Mucosa of gallbladder (tissue), 1 donor: ENCODE measurements at regions not wholly inside any gene's neighbourhood (a gene's known extent, or its start where the extent isn't known, plus 50 kb on each side); places are given as distances from the start of the nearest gene placed in this dataset.
"Not testable (repeated sequence)": the region's sequence is repeated elsewhere in the genome, so short reads cannot be mapped to it uniquely, and the experiment has no call there.

ENCODE experiments used
- DNase-seq: peaks from one replicate; pipeline ENCODE4 v3.0.0-alpha.2; 2020; ENCODE audit warnings: low spot score
- donor health status: DM: no; HTN: no; CAD: no.

GRCh38 chr6:25181923-25182322 lies 97.3 kb upstream of the CARMIL1 start:
- no peak for DNase-seq

- DNase-seq = no peak
These were observed 92.3 kb upstream of the CARMIL1 start for GRCh38 chr6:25186919-25187318.

DNA sequence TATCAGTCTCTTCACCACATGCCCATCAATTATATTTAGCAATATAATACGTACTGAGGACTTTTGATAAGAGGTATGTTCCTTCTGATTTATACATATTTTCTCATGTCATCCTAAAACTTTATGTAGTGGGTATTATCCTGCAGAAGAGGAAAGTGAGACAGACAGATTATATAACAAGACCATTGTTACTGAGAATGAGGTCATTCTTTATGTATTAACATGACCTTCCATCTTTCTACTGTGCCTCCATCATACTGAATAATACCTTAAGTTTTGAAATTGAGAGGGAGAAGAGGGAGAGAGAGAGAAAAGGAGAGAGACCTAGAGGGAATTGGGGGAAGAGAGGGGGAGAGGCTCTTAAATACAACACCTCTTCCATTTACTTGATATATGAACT lies 90.9 kb upstream of the CARMIL1 start:
- DNase-seq = no peak

DNA sequence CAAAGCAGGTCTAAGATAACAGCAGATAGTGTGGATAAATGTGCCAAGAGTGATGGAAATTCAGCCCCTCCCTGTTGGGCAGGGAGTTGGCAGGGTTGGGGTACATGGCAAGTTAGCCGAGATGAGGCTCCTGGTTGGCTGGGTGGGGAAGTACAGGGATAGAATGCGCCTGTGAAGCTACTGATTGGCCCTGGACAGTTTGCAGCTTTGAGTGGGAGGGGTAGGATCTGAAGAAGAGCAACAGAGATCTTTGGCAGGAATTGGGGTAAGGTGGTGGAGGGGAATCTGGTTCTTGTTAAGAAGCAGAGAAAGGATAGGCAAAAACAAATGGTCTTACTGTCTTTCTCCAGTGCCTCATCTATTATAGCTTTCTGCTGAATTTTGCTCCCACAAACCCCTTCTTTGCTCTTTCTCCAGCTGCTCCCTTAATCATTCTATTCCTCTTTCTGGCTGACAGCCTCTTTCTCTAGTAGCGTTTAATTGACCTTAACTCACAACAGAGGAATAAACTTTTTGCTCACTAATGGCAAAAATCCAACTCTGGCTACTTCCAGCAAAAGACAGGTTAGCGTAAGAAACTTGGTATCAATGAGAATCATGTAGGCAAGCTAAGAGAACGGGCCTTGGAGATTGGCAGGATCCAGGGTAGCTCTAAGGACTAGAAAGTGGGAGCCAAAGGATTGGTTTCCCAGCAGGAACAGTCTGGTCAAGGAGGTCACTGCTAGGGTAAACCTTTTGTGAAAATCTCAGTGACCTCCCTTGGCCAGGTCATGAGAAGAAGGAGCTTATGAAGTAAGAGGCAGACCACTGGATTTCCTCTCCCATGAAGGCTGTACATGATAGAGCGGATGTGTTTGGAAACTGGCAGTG lies 86.3 kb upstream of the CARMIL1 start:
- peak; percentile 20 for DNase-seq

DNA sequence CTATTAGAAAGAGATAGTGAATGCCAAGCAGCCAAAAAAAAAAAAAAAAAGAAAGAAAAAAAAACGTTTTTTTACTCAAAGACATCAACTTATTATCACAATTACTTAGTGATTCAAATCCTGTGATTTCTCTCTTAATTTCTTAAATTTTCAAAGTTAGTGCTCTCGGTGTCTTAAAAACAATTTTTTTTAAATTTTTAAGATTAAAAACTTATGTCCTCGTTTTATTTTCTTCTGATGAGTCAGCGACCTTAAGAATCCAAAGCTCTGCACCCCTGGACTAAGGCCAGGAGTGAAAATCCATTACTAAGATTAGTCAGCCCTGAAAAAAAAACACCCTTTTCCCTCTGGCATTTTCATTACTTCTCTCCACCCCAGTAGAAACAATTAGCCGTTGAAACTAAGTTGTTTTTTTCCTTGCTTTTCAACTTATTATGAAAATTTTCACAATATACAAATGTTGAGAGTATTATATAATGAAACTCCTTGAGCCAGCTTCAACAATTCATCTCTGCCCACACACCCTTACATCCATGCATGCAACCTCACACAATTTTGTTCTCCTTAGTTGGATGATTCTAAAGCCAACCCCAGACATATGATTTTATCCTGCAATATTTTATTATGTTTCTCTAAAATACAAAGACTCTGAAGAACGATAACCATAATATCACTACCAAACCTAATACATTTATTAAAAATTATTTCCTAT lies 85.6 kb upstream of the CARMIL1 start:
- peak; percentile 56 for DNase-seq

DNA sequence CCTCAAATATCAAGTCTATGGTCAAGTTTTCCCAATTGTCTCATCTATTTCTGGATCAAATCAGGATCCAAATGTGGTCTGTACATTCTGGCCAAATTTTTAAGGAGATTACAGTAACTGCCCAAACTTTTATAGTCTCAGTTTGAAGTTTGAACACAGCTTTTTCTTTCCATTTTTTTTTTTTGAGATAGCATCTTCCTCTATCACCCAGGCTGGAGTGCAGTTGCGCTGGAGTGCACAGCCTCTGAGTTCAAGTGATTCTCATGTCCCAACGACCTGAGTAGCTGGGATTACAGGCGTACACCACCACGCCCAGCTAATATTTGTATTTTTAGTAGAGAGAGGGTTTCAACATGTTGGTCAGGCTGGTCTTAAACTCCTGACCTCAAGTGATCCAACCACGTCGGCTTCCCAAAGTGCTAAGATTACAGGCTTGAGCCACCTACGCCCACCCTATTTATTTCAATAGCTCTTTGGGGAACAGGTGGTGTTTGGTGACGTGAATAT lies 84.9 kb upstream of the CARMIL1 start:
- DNase-seq = no peak

DNA sequence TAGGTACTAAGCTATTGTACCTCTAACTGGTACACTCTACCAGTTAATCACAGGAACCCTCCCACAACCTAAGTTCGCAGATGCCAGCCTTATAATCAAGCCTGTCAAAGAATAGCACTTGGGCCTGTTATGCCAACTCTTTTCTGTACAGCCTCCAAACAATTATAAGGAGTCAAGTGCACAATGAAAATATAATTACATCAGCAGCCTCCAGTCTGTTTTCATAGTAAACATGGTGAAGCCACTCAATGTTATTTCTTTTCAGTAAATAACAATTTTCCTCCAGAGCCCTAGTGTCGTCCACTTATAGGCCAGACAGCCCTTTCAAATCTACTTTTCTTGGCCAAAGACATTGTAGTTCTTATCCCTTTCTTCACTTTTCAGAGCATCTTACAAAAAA lies 82.7 kb upstream of the CARMIL1 start:
- DNase-seq = no peak

DNA sequence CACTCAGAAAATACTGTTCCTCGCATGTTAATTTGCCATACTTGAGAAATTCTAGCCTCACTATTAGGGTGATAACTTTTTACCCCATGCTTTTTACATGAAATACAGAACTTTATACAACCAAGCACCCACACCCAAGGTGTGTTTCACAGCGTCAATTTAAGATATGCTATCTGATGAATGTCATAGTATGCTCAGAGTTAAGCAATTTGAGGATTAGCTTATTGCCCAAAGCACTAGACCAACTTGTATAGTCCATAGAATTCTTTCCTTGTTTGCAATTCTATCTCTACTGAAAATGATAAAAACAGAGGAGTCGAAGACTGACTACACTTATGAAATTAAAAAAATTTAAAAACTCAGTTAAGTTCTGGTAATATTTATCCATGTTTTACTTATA lies 82.1 kb upstream of the CARMIL1 start:
- DNase-seq = no peak

GRCh38 chr6:25199544-25199943 lies 79.6 kb upstream of the CARMIL1 start:
- DNase-seq = no peak

GRCh38 chr6:25202504-25202903 lies 76.7 kb upstream of the CARMIL1 start:
- DNase-seq = no peak

GRCh38 chr6:25205629-25206028 lies 73.5 kb upstream of the CARMIL1 start:
- no peak for DNase-seq

GRCh38 chr6:25207453-25208155 lies 71.6 kb upstream of the CARMIL1 start:
- not testable (repeated sequence) for DNase-seq

DNA sequence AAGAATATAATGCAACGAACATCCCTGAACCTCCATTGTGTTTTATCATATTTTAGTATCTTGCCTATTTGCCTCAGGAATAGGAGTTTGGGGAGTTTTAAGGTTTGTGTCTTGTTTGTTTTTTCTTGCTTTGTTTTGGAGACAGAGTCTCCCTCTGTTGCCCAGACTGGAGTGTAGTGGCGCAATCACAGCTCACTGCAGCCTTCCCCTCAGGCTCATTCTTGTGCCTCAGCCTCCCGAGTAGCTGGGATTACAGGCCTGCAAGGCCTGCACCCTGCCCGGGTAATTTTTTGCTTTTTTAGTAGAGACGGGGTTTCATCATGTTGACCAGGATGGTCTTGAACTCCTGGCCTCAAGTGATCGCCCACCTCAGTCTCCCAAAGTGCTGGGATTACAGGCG lies 63.3 kb upstream of the CARMIL1 start:
- DNase-seq = no peak

- no peak for DNase-seq
These were observed 61.9 kb upstream of the CARMIL1 start for GRCh38 chr6:25217302-25217701.

DNA sequence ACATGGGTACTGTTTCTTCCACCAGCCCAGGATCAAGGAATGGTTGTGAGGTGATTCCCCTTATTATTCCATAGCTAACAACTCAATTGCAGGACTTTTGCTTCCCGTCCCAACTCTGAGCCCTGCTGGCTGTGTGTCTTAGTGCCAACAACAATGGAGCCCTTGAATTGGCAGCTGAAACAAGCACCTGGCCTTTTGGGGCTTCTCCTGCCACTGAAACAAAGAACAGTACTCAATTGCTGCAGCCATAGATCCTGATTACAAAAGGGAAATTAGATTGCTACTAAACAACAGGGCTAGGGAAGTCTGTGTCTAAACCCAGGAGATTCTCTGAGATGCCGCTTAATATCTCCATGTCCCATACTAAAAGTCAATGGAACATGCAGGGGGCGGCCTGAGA lies 61.3 kb upstream of the CARMIL1 start:
- no peak for DNase-seq

DNA sequence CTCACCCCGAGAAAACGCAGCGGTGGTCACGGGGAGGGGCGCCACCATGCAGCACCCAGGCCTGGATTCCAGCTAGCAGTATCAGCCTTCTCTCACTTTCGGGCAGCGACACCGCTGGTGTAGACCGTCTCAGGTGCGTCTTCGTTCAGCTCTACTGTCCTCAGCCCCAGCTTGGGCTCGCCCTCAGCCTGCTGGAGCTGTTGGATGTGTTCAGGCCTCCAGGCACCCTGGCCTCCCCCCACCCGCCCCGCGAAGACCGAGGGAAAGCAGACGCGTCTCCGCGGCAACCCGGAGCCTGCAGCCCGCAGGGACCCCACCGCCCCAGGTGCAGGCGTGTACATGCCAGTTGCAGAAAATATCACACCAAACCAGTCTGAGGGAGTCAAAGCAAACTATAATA lies 60.8 kb upstream of the CARMIL1 start:
- DNase-seq = no peak

GRCh38 chr6:25219216-25219916 lies 59.8 kb upstream of the CARMIL1 start:
- no peak for DNase-seq

DNA sequence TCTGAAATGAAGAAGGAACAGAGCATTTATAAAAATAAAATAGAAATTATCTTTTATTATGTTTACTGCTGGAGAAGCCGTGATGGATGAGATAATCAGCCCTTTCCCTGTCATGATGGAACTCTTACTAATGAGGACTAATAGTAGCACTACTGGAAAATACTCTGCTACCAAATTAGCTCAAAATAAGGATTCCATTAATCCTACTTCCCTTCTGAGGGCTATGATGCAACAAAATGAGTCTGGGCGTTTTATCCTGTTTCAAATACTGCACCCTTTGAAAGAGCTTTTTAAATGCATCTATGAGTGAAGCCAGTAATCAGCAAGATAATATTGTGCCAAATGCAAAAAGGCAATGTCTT lies 59.3 kb upstream of the CARMIL1 start:
- no peak for DNase-seq

DNA sequence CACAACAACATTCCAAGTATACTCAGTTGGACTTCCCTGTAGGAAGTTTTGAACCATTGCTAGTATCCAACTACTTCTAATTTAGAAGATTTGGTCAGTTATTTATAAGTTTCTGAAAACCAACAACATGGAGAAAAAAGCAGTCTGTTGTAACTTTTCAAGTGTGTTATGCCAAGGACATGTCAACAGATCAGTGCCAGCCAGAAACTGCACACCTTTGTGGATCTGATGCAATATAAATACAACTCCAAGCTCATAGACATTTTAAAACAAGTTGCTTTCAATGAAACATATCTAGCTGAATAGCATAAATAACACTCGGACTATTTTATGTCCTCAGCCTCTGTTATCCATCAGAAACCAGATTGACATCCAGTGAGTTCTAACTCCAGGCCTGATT lies 58.3 kb upstream of the CARMIL1 start:
- DNase-seq = no peak

GRCh38 chr6:25222006-25222678 lies 57.0 kb upstream of the CARMIL1 start:
- DNase-seq = no peak

DNA sequence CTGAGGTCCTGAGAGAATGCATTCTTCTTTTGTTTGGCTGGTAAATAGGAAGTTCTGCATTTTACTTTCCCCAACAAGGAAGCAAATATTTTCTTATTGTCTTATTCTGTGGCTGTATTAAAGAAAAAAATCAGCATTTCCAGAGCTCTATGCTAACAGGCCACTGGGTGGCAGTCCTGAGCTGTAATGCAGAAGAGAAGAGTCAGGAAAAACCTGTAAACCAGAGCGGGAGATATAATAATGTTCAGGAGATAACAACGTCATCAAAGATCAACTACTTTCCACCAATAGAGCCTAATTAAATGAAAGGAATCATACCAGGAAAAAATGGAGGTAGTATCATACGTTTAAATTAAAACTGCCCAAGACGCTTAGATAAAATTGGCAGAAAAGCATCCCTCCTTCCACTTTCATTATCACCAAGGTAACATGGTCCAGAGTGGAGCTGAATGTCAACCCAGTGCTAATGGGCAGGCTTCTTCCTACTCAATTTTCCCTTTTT lies 55.6 kb upstream of the CARMIL1 start:
- DNase-seq = peak; percentile 65
